NT2/D1 (cell line): ENCODE measurements at regions not wholly inside any gene's neighbourhood (a gene's known extent, or its start where the extent isn't known, plus 50 kb on each side); places are given as distances from the start of the nearest gene placed in this dataset.

ENCODE experiments used
- SUZ12 ChIP-seq: IDR thresholded peaks from 2 replicates; pipeline ENCODE4 v1.6.1; 2011; ENCODE audit not compliant: insufficient read length, insufficient read depth; ENCODE audit errors: extremely low read depth
- YY1 ChIP-seq: IDR thresholded peaks from 2 replicates; pipeline ENCODE4 v1.6.1; 2011; ENCODE audit not compliant: insufficient read length, insufficient read depth
- ZNF274 ChIP-seq: IDR thresholded peaks from 2 replicates; pipeline ENCODE4 v1.6.1; 2011; ENCODE audit warnings: mild to moderate bottlenecking, low read depth, low read length

- TF ChIP-seq ZNF274 (no peak), YY1 (no peak), SUZ12 (no peak)
Measured at GRCh38 chr12:18849761-18850160, 111.8 kb downstream of the CAPZA3 start.
